Left colon (tissue), 2 donors: ENCODE measurements at regions not wholly inside any gene's neighbourhood (a gene's known extent, or its start where the extent isn't known, plus 50 kb on each side); places are given as distances from the start of the nearest gene placed in this dataset.
A peak's percentile ranks its signal among the peaks of the same experiment; 100 is the strongest.

ENCODE experiments used
- ATAC-seq: fragments of 200-7000 bp; cut with Tn5 transposase; one replicate; pipeline ENCODE4 v1.9.1; 2020; ENCODE audit warnings: mild to moderate bottlenecking, moderate library complexity
- DNase-seq, 2 donors: peaks; one replicate each; pipeline ENCODE4 v3.0.0-alpha.2; 2020
- intact Hi-C, 2 donors: fragments of 100-400 bp; cut with DNase I in 1 of 2; cut with micrococcal nuclease in 1 of 2; formaldehyde crosslinking; loops; one replicate each; pipeline versions ENCODE4 v1.11.2 to v1.14.0; 2022; cut with DNase I, micrococcal nuclease
- donor health status: DM: no; HTN: no; CAD: no.
- donor health status: DM: yes; HTN: yes; CAD: no.

DNA sequence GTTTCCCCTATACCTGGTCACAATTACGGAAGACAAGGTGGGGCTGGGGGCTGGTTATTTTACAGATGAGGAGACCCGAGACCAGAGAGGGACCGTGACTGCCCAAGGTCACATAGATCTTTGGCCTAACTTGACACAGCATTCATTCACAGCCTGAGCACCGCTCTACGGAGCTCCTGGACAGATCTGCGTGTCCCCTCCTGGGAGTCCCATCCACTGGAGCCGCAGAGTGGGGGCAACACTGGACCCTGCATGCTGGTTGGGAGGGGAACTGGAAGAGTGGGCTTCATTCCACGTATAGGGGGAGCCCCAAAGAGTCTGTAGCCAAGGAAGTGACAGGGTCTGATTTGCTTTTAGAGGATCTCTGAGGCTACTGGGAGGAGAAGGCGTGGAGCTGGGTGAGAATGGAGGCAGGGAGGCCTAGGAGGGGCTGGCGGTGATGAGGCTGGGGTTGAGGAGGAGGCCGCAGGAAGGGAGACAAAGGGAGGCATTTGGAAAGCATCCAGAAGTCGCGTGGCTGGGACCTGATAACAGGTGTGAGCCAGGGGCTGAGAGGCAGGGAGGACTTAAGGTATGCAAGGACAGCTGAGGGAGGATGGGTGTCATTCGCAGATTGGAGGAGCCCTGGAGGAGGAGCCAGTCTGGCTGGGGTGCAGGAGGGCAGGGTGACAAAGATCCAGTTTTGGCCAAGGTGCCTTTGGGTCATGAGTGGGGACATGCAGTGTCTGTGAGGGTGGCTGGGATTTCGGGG is 64.3 kb upstream of the IER5L start:
- intact Hi-C loops, result no loop called here
- DNase-seq, result peak in 1 of 2 donors; percentile 23
- no peak for ATAC-seq

- peak in 1 of 2 donors; percentile 10 for DNase-seq
- intact Hi-C loops, result no loop called here
- ATAC-seq, result no peak
Observed at GRCh38 chr9:129241725-129242124, 63.7 kb upstream of the IER5L start.

- intact Hi-C loops, result no loop called here
- ATAC-seq (no peak), DNase-seq (peak in 1 of 2 donors; percentile 0)
Observed at GRCh38 chr9:129240581-129241211, 62.6 kb upstream of the IER5L start.

DNA sequence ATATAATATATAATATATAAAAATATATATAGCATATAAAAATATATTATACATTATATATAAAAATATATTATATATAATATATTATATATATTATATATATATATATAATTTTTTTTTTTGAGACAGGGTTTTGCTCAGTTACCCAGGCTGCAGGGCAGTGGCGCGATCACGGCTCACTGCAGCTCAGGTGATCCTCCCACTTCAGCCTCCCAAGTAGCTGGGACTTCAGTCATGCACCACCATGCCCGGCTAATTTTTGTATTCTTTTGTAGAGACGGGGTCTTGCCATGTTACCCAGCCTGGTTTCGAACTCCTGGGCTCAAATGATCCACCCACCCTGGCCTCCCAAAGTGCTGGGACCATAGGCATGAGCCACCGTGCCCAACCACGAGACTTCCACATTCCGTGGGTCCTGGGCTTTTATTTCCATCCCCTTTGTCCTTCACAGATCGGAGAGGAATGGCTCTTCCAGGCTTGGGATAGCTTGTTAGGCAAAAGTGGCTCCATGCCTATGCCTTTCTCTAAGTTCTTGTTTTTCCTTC is 62.0 kb upstream of the IER5L start:
- ATAC-seq, result no peak
- DNase-seq, result no peak
- intact Hi-C loops, result no loop called here

DNA sequence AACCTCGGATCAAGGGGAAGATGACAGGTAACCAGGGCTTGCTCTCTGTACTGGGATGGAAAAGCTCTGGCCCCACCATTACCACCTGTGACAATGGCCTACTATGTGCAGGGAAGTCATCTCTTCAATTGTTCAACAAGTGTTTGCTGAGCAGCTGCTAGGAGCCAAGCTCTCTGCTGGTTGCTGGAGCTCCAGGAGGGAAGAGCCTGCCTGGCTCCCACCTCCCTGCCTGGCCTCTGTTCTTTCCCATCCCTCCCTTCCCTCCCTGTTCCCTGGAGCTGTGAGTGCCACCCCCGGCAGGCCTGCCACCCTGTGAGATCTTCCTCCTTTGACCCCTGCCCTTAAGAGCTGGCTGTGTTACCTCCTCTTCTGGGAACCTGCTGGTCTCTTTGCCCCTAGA is 59.7 kb upstream of the IER5L start:
- DNase-seq, result no peak
- ATAC-seq, result no peak
- intact Hi-C loops, result no loop called here

DNA sequence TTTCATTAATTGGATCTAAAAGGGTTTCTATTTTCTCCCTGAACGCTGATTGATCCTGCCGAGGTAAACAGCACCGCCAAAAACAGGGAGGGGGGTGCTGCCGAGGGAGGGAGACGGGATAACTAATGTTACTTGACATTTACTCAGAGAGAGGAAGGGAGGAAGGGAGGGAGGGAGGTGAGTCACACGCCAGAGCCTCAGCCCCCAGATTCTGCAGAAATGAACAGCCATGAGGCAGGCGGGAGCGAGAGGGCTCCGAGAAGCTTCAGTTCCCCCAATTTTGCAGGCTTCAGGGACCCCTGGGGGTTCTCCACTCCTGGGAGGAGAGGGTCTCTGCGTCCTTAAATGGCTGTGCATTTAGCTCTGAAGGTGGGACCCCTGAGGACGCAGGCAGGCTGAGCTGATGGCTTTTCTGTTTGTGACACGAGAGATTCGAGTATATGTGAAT is 59.1 kb upstream of the IER5L start:
- DNase-seq, result no peak
- ATAC-seq, result no peak
- intact Hi-C loops, result no loop called here

DNA sequence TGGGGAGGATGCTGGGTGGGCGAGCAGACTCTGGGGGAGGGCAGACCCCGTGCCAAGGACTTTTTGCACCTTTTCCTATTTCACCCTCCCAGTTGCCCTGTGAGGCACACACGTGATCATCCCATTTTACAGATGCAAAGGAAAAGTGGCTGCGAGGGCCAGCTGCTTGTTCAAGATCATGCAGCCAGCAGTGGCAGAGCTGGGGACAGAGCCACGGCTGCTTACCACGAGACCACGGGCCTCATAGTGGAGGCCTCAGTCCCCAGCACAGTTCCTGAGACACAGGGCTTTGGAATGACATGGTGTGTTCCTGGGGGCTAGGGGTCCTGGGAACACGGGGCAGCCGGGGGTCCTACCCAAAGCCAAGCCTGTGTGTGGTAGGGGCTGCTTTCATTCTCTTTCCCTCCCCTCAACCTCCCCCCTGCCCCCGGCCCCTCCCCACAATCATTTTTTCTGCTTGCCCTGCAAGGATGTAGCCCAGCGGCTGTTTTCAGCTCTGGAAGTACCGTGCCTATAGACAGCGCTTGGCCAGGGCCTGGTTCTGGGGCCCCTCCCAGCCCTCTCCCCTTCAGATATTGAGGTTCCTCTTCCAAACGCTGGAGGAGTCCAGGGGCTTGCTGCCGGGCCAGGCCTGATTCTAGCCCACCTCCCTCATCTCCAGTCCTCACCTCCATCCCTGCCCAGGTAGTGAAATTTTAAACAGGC is 58.5 kb upstream of the IER5L start:
- intact Hi-C loops, result no loop called here
- no peak for ATAC-seq
- no peak for DNase-seq

GRCh38 chr9:129235931-129236331 is 57.9 kb upstream of the IER5L start:
- ATAC-seq (peak; percentile 30), DNase-seq (no peak)
- intact Hi-C loops, result no loop called here

GRCh38 chr9:129235041-129235930 is 57.2 kb upstream of the IER5L start:
- intact Hi-C loops, result no loop called here
- no peak for DNase-seq
- ATAC-seq, result no peak

DNA sequence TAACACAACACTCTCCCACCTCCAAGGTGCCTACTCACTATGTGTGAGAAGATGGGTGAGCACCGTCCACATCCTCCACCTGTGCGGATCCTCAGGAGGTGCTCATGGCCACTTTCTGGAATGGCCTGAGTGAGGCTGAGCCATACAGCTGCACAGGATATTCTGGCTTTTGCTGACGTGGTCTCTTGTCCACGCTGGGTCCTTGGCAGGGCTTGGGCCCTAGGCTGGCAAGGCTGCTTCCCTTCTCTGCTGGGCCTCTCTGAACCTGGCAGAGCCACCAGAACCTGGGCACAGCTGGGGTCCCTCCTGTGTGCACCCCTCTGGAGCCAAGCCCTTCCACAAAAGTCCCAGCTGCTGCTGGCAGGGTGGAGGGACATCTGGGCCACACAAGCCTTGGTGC is 56.4 kb upstream of the IER5L start:
- DNase-seq (no peak), ATAC-seq (no peak)
- intact Hi-C loops, result no loop called here

- intact Hi-C loops, result no loop called here
- ATAC-seq (no peak), DNase-seq (peak in 1 of 2 donors; percentile 1)
Observed at GRCh38 chr9:129232839-129233591, 55.0 kb upstream of the IER5L start.

- no peak for ATAC-seq
- DNase-seq, result no peak
- intact Hi-C loops, result no loop called here
Observed at GRCh38 chr9:129231759-129232158, 53.7 kb upstream of the IER5L start.

DNA sequence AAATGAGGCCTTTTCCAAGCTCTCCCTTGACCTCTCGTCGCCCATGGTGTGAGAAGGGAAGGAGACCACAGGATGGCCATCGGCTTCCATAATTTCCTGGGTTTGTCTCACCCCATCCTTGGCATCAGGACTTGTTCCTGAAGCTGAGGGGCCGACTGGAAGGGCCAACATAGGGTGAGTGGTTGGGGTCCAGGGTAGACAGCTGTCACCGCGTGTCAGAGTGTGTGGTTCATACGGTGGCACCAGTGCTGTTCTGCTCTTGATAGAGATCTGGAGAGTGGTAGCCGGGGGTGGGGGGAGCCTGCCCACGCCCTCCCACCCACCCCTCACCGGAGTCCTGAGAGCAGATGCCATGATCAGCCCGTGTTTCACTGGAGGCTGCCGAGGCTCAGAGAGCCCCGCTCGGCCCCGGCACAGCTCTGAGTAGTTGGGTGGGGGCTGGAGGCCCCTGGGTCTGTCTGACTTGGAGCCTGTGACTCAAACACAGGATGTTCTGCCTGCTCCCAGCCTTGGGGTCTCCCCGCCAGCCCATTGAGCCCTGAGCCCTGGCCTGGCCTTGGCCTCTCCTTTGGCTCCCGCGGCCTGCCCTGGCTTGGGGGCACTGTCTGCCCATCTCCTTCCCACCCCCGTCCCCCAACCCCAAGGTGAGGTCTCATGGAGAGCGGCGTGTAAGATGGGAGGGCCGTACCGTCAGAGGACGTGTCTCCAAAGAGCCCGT is 53.1 kb upstream of the IER5L start:
- intact Hi-C loops, result no loop called here
- no peak for ATAC-seq

DNA sequence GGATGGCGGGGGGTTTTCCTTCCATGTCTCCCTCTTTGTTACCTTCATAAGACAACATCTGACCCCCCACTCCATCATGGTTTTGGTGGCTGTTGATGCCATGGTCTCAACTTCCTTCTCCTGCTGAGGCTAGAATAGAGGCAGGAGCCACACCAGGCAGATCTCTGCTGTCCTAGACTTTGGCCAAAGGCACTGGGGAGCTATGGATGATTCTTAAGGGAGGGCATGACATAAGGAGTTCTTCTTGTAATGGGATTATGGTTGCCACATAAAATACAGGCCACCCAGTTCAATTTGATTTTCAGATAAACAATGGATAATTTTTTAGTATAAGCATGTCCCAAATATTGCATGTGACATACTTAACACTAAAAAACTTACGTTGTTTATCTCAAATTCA is 52.2 kb upstream of the IER5L start:
- intact Hi-C loops, result no loop called here
- ATAC-seq, result no peak
- DNase-seq, result no peak

More for the DNA sequence above, 53.1 kb upstream of the IER5L start:
- DNase-seq, result no peak
